Myocyte (in vitro differentiated cells): ENCODE measurements at regions not wholly inside any gene's neighbourhood (a gene's known extent, or its start where the extent isn't known, plus 50 kb on each side); places are given as distances from the start of the nearest gene placed in this dataset.

Experiments
- DNase-seq: peaks from one replicate; pipeline ENCODE4 v3.0.0-alpha.2; 2012; ENCODE audit warnings: low read depth

GRCh38 chr3:67808906-67809305 is 154.5 kb upstream of the SUCLG2 start:
- DNase-seq: no peak

DNA sequence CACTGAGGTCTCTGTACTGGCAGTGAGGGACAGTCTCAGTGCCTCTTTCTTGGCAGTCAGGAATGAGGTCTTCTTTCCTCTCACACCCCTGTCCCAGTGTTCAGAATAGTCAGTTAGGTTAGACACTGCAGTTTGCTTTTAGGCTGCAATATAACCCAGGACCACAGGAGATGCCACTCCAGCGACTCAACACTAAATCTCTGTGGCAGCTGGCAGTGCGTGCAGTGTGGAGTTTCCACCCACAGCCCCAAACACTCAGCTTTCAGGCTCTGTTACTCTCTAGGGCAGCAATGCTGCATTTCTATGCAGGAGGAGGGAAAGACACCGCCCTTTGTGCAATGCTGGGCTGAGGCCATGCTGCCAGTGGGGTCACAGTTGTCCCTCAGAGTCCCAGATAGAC is 150.2 kb upstream of the SUCLG2 start:
- peak; percentile 77 for DNase-seq

DNA sequence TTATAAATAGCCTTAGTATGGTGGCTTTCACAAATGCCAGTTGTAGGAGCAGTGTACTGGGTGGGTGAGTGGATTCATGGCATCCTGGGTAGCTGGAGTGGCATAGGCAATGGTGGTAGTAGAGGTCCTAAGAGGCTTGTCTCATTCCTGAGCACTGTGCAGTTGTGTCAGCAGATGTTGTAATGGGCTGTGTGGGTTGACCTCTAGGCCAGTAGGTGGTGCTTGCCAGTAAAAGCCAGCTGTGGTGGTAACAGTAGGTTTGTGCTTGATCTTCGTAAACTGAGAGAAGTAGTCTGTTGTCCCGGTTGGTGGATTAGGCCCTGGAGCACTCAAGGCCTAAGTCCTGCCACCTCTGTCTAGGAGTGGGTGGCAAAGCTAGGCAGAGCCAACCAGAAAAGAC is 149.7 kb upstream of the SUCLG2 start:
- DNase-seq: peak; percentile 43

DNA sequence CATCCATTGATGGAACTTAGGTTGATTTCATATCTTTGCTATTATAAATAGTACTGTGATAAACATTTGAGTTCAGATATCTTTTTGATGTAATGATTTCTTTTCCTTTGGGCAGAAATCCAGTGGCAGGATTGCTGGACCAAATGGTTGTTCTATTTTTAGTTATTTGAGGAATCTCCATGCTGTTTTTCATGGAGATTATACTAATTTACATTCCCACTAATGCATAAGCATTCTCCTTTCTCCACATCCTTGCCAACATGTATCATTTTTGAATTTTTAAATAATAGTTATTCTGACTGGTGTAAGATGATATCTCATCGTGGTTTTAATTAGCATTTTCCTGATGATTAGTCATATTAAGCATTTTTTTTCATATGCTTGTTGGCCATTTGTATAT is 144.0 kb upstream of the SUCLG2 start:
- no peak for DNase-seq

DNA sequence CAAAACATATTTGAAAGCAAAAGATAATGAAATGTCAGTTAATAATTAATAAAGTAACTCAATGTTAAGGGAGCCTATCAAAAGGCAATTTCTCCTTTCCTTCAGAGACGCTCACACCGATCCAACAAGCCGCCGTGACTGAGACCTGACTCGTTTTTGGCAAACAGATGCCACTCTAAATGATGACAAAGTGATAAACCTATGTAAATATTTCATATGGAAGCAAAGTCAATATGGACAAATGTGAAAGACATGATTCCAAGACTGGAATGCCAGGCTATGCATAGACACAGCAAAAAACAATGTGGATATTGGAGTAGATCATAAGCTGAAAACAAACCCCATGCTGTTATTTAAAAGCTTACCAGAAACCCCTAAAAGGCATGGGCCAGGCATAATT is 137.2 kb upstream of the SUCLG2 start:
- DNase-seq: no peak

DNA sequence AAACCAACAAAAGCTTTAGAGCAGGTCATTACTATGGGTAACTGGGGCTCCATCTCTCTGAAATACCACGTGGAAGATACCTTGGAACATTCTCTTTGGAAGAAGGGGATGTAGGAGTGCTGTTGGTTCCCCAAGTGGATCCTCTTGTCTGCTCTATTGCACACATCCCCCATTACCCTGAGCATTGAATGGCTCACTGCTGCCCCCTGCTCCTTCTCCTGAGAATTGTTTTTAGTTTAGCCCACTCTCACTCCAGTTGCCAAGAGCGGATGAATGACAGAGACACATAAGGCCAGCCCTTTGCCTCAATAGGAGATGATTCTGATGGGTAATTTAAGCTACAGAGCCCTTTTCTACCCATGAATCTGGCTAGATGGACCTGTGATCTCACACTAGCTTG is 135.6 kb upstream of the SUCLG2 start:
- DNase-seq: peak; percentile 58

- DNase-seq: no peak
Measured at GRCh38 chr3:67788396-67788795, 134.0 kb upstream of the SUCLG2 start.

- peak; percentile 13 for DNase-seq
Measured at GRCh38 chr3:67783281-67784250, 129.2 kb upstream of the SUCLG2 start.

GRCh38 chr3:67781871-67782270 is 127.5 kb upstream of the SUCLG2 start:
- no peak for DNase-seq

DNA sequence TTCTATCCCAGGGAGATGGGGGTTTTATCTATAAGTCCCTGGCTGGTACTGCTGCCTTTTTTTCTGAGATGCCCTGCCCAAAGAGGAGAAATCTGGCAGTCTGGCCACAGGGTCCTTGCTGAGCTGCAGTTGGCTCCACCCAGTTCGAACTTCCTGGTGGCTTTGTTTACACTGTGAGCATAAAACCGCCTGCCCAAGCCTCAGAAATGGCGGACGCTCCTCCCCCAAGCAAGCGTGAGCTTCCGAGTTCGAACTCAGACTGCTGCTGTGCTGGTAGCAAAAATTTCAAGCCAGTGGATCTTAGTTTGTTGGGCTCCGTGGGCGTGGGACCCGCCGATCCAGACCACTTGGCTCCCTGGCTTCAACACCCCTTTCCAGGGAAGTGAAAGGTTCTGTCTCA is 126.8 kb upstream of the SUCLG2 start:
- DNase-seq: no peak

DNA sequence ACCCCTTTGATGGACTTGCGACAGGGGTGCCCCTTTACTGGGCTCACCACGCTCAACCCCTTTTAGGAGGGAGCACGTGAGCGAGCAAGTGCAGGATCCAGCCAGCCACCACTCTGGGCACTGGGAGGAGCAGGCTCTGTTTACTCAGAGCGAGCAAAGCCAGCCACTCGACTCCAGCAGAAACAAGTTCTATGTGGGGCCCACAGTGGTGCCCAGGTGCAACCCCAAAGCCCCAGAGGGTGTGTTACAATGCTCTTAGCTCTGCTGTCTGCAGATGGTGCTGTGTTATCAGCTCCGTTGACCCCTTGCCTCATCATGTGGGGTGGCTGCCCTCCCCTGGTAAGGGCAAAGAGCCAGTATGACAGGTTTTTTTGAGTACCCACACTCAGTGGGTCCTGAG is 120.3 kb upstream of the SUCLG2 start:
- DNase-seq: no peak

- no peak for DNase-seq
Measured at GRCh38 chr3:67765575-67765974, 111.2 kb upstream of the SUCLG2 start.

DNA sequence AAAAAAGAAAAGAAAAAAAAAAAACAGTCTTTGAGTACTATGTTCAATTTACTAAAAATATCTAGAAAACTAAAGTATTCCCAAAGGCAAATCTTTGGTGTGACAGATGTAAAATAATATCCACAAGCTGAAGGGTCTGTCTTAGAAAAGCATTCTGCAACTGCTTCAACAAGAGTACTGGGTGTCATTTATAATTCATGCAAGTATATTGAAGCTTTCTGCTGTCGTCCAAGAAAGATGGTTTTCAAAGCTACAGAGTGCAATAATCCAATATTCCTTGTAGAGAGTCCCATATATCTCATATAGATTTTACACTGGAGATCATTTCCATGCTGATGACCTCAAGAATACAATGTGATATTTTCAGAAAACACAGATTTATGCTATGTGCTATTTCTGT is 90.9 kb upstream of the SUCLG2 start:
- DNase-seq: no peak

DNA sequence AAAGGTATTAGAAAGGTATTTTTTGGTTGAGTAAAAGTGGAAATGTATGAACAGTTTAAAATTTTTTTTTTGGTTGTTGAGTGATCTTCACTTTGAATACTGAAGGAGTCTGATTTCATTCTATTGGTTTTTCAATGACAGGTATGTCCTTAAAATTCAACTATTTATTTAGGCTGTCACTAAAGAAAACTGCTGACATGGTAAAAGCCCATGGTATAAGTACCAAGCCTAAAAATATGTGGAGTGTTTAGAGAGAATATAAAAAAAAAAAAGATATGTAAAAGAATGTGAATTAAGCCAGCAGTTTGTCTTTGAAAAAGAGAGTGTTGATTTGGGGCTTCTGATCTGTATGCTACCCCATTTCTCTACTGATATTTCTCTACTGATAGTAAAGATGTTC is 90.3 kb upstream of the SUCLG2 start:
- no peak for DNase-seq

- no peak for DNase-seq
Measured at GRCh38 chr3:67739851-67740250, 85.4 kb upstream of the SUCLG2 start.

- no peak for DNase-seq
Measured at GRCh38 chr3:67737906-67738865, 83.8 kb upstream of the SUCLG2 start.

GRCh38 chr3:67737140-67737539 is 82.7 kb upstream of the SUCLG2 start:
- no peak for DNase-seq

DNA sequence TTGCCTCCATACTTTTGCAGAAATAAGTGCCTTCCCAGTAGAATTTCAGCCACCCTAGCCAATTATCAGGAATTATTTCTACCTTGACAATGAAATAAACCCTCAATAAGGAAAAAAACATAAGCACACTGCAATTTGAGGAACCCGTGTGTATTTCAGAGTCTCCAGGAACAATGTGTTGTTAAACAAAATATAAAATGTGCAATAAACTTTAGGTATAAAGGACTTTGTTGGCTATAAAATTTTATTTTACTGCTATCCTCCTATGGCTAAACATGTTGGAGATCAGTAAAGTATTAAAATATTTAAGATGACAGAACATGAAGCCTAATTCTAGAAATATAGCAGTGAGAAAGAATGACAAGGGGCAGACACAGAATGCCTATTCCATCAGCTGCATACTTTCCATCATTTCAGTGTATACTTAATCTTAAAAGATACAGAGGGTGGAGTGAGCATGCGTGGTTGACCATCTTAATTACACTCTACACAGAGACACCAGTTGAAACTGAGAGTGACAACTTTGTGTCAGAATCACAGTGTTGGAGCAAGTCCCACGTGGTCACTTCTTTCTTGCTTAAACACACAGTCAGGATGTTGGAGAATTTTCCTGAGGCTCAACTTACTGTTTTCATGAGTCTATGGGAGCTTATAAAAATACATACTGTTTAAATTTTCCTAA is 79.0 kb upstream of the SUCLG2 start:
- DNase-seq: no peak

- no peak for DNase-seq
Measured at GRCh38 chr3:67724434-67724833, 70.0 kb upstream of the SUCLG2 start.

GRCh38 chr3:67723863-67724262 is 69.5 kb upstream of the SUCLG2 start:
- DNase-seq: peak; percentile 45

DNA sequence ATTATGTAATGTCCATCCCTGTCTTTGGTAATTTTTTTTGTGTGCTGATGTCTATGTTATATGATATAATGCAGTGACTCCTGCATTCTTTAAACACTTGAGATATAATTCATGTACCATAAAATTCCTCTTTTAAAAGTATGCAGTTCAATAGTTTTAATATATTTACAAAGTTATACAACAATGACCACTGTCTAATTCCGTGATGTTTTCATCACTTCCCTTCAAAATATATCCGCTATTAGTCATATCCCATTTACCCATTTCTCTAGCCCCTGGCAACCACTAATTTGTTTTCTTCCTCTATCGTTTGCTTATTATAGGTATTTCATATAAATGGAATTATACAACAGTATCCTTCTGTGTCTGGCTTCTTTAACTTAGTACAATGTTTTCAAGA is 64.9 kb upstream of the SUCLG2 start:
- no peak for DNase-seq

DNA sequence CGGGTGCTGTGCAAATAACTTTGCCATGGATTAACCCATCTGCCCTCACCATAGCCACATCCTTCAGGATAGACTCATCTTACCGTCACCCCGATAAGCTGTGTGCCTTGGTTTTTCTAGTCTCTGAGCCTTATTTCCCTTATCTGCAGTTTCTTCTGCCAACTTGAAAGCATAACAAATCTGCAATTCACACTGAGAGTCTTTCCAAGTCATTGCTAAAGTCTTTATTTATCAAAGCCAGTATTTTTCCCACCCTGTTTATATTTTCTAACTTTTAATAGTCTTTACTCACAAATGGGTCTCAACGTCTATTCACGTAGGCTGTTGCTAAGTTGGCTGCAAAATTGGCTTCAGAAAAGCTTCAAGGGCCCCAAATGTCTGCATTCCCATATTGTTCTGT is 61.6 kb upstream of the SUCLG2 start:
- DNase-seq: no peak
